ENCODE measurements at regions not wholly inside any gene's neighbourhood (a gene's known extent, or its start where the extent isn't known, plus 50 kb on each side); places are given as distances from the start of the nearest gene placed in this dataset.

DNA sequence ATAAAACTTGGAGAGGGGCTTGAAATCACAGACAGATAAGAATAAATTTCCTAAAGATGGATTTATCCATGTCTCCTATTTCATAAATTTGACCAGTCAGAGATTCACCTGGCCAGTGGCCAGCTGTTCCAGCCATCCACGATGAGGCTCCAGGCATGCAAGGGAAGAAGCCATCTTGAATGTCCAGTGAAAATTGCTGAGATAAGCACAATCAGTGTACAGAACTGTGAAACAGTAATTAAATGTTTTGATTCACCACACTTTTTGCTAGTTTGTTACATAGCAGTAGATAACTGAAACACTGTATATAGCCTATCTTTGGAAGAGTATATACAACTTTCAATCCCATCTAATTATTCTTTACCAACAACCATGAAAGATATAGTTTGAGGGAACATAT is 163.5 kb downstream of the HINT1 start:
- TF ChIP-seq, protein P1, sequence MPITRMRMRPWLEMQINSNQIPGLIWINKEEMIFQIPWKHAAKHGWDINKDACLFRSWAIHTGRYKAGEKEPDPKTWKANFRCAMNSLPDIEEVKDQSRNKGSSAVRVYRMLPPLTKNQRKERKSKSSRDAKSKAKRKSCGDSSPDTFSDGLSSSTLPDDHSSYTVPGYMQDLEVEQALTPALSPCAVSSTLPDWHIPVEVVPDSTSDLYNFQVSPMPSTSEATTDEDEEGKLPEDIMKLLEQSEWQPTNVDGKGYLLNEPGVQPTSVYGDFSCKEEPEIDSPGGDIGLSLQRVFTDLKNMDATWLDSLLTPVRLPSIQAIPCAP (CRISPR knock-in tag; IDR thresholded peaks at IDR 0.05; ENCODE audit: borderline replicate concordance) = no peak
- TF ChIP-seq ZNF184 (CRISPR knock-in tag; IDR thresholded peaks at IDR 0.05) (no peak), RAD21 (CRISPR knock-in tag; conservative IDR thresholded peaks at IDR 0.05 in 1 of 2, IDR thresholded peaks at IDR 0.05 in 1 of 2) (no peak), NCOA4 (IDR thresholded peaks at IDR 0.05; ENCODE audit: partially characterized antibody) (no peak), TAF9B (IDR thresholded peaks at IDR 0.05; ENCODE audit: partially characterized antibody) (no peak), LEF1 (IDR thresholded peaks at IDR 0.05) (no peak), NCOA6 (IDR thresholded peaks at IDR 0.05) (no peak), POLR2A (conservative IDR thresholded peaks at IDR 0.05) (no peak)
- TF ChIP-seq, protein P2, sequence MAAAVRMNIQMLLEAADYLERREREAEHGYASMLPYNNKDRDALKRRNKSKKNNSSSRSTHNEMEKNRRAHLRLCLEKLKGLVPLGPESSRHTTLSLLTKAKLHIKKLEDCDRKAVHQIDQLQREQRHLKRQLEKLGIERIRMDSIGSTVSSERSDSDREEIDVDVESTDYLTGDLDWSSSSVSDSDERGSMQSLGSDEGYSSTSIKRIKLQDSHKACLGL (CRISPR knock-in tag; IDR thresholded peaks at IDR 0.05; ENCODE audit: borderline replicate concordance, poor library complexity, severe bottlenecking) = no peak
